ENCODE measurements at regions not wholly inside any gene's neighbourhood (a gene's known extent, or its start where the extent isn't known, plus 50 kb on each side); places are given as distances from the start of the nearest gene placed in this dataset.

DNA sequence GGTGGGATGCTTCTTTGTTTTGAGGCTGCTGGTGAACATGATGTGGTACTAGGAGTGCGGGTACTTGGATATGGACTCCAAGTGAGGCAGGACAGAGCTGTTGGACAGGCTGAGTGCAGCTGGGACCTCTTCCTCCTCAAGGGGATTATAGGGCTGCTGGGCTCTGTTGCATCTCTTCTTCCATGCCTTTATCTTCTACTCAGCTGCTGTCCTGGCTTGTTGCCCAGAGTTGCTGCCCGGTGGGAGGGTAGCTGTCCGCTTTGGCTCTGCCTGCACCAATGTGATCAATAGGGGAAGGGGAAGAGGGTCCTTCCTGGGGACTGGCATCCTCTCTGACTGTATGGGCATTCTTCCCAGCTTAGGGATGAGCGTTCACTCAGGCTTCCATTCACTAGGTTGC, 1217.9 kb upstream of the ACO1 start:
- no peaks in the 10 kb centered on the region for H3K4me1 ChIP-seq (ENCODE audit: control insufficient read depth, insufficient read depth, low read length)
- POLR2A ChIA-PET = no interaction called here
- no peak for TF ChIP-seq SIN3A (IDR thresholded peaks at IDR 0.05; ENCODE audit: borderline replicate concordance, insufficient read depth, low read depth, low read length)
- no peak for TF ChIP-seq TCF7L2 (IDR thresholded peaks at IDR 0.05; ENCODE audit: low read depth, low read length)
- TF ChIP-seq POLR2AphosphoS5 (IDR thresholded peaks at IDR 0.05; ENCODE audit: low read depth, low read length) = no peak
- TF ChIP-seq, protein P1, sequence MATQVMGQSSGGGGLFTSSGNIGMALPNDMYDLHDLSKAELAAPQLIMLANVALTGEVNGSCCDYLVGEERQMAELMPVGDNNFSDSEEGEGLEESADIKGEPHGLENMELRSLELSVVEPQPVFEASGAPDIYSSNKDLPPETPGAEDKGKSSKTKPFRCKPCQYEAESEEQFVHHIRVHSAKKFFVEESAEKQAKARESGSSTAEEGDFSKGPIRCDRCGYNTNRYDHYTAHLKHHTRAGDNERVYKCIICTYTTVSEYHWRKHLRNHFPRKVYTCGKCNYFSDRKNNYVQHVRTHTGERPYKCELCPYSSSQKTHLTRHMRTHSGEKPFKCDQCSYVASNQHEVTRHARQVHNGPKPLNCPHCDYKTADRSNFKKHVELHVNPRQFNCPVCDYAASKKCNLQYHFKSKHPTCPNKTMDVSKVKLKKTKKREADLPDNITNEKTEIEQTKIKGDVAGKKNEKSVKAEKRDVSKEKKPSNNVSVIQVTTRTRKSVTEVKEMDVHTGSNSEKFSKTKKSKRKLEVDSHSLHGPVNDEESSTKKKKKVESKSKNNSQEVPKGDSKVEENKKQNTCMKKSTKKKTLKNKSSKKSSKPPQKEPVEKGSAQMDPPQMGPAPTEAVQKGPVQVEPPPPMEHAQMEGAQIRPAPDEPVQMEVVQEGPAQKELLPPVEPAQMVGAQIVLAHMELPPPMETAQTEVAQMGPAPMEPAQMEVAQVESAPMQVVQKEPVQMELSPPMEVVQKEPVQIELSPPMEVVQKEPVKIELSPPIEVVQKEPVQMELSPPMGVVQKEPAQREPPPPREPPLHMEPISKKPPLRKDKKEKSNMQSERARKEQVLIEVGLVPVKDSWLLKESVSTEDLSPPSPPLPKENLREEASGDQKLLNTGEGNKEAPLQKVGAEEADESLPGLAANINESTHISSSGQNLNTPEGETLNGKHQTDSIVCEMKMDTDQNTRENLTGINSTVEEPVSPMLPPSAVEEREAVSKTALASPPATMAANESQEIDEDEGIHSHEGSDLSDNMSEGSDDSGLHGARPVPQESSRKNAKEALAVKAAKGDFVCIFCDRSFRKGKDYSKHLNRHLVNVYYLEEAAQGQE (IDR thresholded peaks at IDR 0.05; ENCODE audit: insufficient read depth in 1 of 2, low read depth in 2 of 2, low read length in 1 of 2) = no peak
- TF ChIP-seq, protein P2, sequence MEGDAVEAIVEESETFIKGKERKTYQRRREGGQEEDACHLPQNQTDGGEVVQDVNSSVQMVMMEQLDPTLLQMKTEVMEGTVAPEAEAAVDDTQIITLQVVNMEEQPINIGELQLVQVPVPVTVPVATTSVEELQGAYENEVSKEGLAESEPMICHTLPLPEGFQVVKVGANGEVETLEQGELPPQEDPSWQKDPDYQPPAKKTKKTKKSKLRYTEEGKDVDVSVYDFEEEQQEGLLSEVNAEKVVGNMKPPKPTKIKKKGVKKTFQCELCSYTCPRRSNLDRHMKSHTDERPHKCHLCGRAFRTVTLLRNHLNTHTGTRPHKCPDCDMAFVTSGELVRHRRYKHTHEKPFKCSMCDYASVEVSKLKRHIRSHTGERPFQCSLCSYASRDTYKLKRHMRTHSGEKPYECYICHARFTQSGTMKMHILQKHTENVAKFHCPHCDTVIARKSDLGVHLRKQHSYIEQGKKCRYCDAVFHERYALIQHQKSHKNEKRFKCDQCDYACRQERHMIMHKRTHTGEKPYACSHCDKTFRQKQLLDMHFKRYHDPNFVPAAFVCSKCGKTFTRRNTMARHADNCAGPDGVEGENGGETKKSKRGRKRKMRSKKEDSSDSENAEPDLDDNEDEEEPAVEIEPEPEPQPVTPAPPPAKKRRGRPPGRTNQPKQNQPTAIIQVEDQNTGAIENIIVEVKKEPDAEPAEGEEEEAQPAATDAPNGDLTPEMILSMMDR (IDR thresholded peaks at IDR 0.05) = no peak
- intact Hi-C loops (cut with micrococcal nuclease; ENCODE audit: unreplicated experiment) (no loop called here), in situ Hi-C loops (cut with HindIII; ENCODE audit: low pct_unique_long_range_greater_than_20kb, low sequenced_read_pairs) (no loop called here)
- H3K27me3 ChIP-seq (ENCODE audit: control insufficient read depth, insufficient read depth, low read length) = no peaks in the 10 kb centered on the region
- H3K9me3 ChIP-seq (ENCODE audit: control insufficient read depth, insufficient read depth, low read depth, low read length) = no peaks in the 10 kb centered on the region
- BruUV-seq (replicated peaks) = no TSS peak
- ATAC-seq (no peak), DNase-seq (ENCODE audit: low read depth, low spot score) (no peak)
- CTCF ChIA-PET = no interaction called here
- H3K4me3 ChIP-seq (ENCODE audit: low read depth in 2 of 2, low read length in 2 of 2) = no peak overlapping the region
- H3K27ac ChIP-seq (ENCODE audit: low read length) = no peak overlapping the region
- no peaks in the 10 kb centered on the region; the same call in 1 of the 2 replicates for H3K36me3 ChIP-seq (ENCODE audit: control insufficient read depth, insufficient read depth, low read length)

DNA sequence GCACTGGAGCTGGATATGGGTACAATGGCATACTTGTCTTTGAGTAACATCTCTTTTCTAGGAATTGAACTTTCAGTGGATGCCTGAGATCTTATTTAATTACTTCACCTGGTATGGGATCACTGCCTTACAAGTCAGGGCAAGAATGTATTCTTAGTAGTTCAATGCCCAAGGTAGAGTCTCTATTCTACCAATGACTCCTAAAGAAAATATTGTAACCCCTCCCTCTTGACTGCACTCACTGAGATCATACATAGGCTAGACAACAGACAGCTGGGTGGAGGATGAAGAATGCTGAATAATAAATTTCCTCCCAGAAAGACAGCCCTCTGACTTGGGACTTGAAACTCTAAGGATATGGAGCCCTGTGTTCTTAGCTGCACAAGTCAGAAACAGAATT, 1216.3 kb upstream of the ACO1 start:
- Histone ChIP-seq H3K36me3 (ENCODE audit: control insufficient read depth, insufficient read depth, low read length) (no peaks in the 10 kb centered on the region; the same call in 1 of the 2 replicates), H3K4me1 (ENCODE audit: control insufficient read depth, insufficient read depth, low read length) (no peaks in the 10 kb centered on the region), H3K27ac (ENCODE audit: low read length) (no peak overlapping the region), H3K27me3 (ENCODE audit: control insufficient read depth, insufficient read depth, low read length) (no peaks in the 10 kb centered on the region), H3K9me3 (ENCODE audit: control insufficient read depth, insufficient read depth, low read depth, low read length) (no peaks in the 10 kb centered on the region), H3K4me3 (ENCODE audit: low read depth in 2 of 2, low read length in 2 of 2) (no peak overlapping the region)
- no TSS peak for BruUV-seq (replicated peaks)
- in situ Hi-C loops (cut with HindIII; ENCODE audit: low pct_unique_long_range_greater_than_20kb, low sequenced_read_pairs) (no loop called here), intact Hi-C loops (cut with micrococcal nuclease; ENCODE audit: unreplicated experiment) (no loop called here)
- POLR2A ChIA-PET = no interaction called here
- CTCF ChIA-PET = no interaction called here
- ATAC-seq = no peak
- TF ChIP-seq SIN3A (IDR thresholded peaks at IDR 0.05; ENCODE audit: borderline replicate concordance, insufficient read depth, low read depth, low read length) (no peak), TCF7L2 (IDR thresholded peaks at IDR 0.05; ENCODE audit: low read depth, low read length) (no peak)
- TF ChIP-seq, protein P1 (IDR thresholded peaks at IDR 0.05; ENCODE audit: insufficient read depth in 1 of 2, low read depth in 2 of 2, low read length in 1 of 2) = no peak
- TF ChIP-seq, protein P2 (IDR thresholded peaks at IDR 0.05) = no peak
- no peak for DNase-seq (ENCODE audit: low read depth, low spot score)
